Parathyroid adenoma (tissue), 2 donors: ENCODE measurements at regions not wholly inside any gene's neighbourhood (a gene's known extent, or its start where the extent isn't known, plus 50 kb on each side); places are given as distances from the start of the nearest gene placed in this dataset.

ENCODE experiments used
- H2AFZ ChIP-seq: fragments of 300-600 bp; sonication (generic); one replicate; pipeline ENCODE4 v1.7.0; 2017; ENCODE audit warnings: antibody characterized with exemption, mild to moderate bottlenecking
- H3K27ac ChIP-seq: fragments of 300-600 bp; sonication (generic); one replicate; pipeline ENCODE4 v1.7.0; 2017
- H3K27me3 ChIP-seq: fragments of 300-600 bp; sonication (generic); one replicate; pipeline ENCODE4 v1.7.0; 2017; ENCODE audit warnings: low read length; ENCODE audit not compliant: control insufficient read depth, insufficient read depth
- H3K36me3 ChIP-seq: fragments of 300-600 bp; sonication (generic); one replicate; pipeline ENCODE4 v1.7.0; 2017; ENCODE audit warnings: low read length; ENCODE audit not compliant: control insufficient read depth, insufficient read depth
- H3K4me1 ChIP-seq: fragments of 300-600 bp; sonication (generic); one replicate; pipeline ENCODE4 v1.7.0; 2017; ENCODE audit warnings: control low read depth
- H3K4me2 ChIP-seq: fragments of 300-600 bp; sonication (generic); one replicate; pipeline ENCODE4 v1.7.0; 2017; ENCODE audit warnings: low read length
- H3K4me3 ChIP-seq: fragments of 300-600 bp; sonication (generic); one replicate; pipeline ENCODE4 v1.7.0; 2017; ENCODE audit warnings: low read depth, low read length
- H3K79me2 ChIP-seq: fragments of 300-600 bp; sonication (generic); one replicate; pipeline ENCODE4 v1.7.0; 2017; ENCODE audit warnings: control low read depth
- H3K9ac ChIP-seq: fragments of 300-600 bp; sonication (generic); one replicate; pipeline ENCODE4 v1.7.0; 2017; ENCODE audit warnings: mild to moderate bottlenecking
- H3K9me3 ChIP-seq: fragments of 300-600 bp; sonication (generic); one replicate; pipeline ENCODE4 v1.7.0; 2017; ENCODE audit warnings: low read length; ENCODE audit not compliant: control insufficient read depth
- TF ChIP-seq, protein P1 (sequence below): fragments of 300-600 bp; sonication (generic); IDR thresholded peaks from one replicate; pipeline ENCODE4 v1.7.0; 2017; ENCODE audit warnings: antibody characterized with exemption, mild to moderate bottlenecking
- donor health status: primary hyperparathyroidism.

DNA sequence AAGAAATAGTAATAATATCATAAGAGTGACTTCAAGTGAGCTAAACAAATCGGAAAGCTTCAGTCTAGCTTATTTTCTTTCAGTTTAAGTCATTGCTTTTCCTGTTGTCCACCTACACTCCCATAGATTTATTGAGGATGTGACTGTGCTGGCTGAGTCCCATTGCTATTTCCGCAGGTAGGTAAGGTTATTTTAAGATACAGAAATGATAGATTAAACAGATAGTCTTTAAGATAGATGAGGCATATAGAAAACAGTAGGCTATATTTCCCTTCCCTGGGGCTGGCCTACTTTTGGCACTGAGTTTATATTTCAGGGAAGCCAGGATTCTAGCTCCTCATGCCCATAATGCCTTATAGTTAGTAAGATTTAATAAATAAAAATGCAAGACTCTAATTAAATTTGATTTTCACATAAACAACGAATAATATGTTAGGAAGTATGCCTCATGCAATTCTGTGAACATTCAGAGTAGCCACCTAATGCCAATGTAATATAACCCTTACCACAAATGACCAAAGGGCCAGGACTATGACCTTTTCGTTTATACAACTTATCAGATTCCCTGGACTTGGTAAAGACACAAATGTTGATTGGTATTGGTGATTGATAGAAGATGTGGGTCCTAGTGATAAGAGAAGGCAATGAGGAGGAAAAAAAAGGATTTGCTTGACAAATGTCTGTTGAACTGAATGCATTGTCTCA lies 1079.3 kb downstream of the EPHA7 start:
- Histone ChIP-seq H3K27me3 (no peaks in the 10 kb centered on the region), H3K27ac (no peak overlapping the region), H3K79me2 (no peaks in the 10 kb centered on the region), H3K4me1 (no peaks in the 10 kb centered on the region), H3K4me3 (no peak overlapping the region), H3K9me3 (no peaks in the 10 kb centered on the region), H2AFZ (no peak overlapping the region), H3K36me3 (no peaks in the 10 kb centered on the region), H3K4me2 (no peak overlapping the region), H3K9ac (no peak overlapping the region)
- TF ChIP-seq, protein P1, sequence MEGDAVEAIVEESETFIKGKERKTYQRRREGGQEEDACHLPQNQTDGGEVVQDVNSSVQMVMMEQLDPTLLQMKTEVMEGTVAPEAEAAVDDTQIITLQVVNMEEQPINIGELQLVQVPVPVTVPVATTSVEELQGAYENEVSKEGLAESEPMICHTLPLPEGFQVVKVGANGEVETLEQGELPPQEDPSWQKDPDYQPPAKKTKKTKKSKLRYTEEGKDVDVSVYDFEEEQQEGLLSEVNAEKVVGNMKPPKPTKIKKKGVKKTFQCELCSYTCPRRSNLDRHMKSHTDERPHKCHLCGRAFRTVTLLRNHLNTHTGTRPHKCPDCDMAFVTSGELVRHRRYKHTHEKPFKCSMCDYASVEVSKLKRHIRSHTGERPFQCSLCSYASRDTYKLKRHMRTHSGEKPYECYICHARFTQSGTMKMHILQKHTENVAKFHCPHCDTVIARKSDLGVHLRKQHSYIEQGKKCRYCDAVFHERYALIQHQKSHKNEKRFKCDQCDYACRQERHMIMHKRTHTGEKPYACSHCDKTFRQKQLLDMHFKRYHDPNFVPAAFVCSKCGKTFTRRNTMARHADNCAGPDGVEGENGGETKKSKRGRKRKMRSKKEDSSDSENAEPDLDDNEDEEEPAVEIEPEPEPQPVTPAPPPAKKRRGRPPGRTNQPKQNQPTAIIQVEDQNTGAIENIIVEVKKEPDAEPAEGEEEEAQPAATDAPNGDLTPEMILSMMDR, result no peak

DNA sequence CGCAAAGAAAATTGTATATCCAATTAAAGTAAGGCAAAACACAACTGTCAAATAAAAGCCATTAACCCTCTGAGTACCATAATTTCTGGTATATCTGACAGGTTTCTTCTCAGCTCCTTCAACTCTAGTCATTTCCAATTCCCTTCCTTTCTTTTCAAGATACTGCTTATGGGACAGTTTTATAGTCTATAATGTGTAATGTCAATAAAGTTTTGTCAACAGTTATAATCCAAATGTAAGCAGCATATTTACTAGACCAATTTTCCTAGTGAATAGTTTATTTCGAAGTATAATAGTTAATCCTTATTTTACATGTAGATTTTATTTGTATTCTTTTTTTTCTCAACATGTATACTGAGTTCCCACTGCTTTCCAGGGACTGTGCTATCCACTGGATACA lies 1081.8 kb downstream of the EPHA7 start:
- H3K4me1 ChIP-seq, result no peaks in the 10 kb centered on the region
- no peaks in the 10 kb centered on the region for H3K79me2 ChIP-seq
- H3K4me2 ChIP-seq, result no peak overlapping the region
- H3K4me3 ChIP-seq, result no peak overlapping the region
- H3K27ac ChIP-seq, result no peak overlapping the region
- H3K9ac ChIP-seq, result no peak overlapping the region
- H2AFZ ChIP-seq, result no peak overlapping the region
- TF ChIP-seq, protein P1, result no peak
- no peaks in the 10 kb centered on the region for H3K9me3 ChIP-seq
- no peaks in the 10 kb centered on the region for H3K27me3 ChIP-seq
- no peaks in the 10 kb centered on the region for H3K36me3 ChIP-seq

DNA sequence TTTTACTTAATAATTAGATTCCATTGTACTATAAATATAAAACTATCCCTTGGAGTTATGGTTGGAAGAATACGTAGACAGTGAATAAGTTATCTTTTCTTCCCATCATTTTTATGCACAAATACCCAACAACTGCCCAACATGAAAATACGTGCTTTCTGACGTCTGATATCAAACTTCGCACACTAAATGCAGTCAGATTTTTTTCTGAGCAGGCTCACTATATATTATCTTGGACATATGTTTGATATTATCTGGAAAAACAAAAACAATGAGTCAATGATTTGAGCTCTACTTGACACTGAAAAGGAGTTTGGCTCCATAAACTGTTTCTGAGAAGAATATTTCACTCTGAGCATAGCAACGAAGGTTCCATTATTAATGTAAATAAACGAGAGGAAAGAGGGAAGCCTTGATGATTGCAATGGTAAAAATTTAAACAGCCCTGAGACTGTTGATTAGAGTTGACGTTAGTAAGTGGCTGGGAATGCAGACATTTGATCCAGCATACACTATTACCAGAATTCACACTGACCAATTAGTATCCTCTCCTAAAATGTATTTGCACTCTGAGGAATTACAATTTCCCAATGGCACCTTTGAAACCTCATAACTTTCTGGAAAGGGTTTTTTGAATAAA lies 1090.0 kb downstream of the EPHA7 start:
- Histone ChIP-seq H3K27ac (no peak overlapping the region), H3K4me1 (no peaks in the 10 kb centered on the region), H3K4me2 (no peak overlapping the region), H3K79me2 (no peaks in the 10 kb centered on the region), H3K36me3 (no peaks in the 10 kb centered on the region), H2AFZ (no peak overlapping the region), H3K9ac (no peak overlapping the region), H3K27me3 (no peaks in the 10 kb centered on the region), H3K4me3 (no peak overlapping the region), H3K9me3 (no peaks in the 10 kb centered on the region)
- TF ChIP-seq, protein P1, result no peak

DNA sequence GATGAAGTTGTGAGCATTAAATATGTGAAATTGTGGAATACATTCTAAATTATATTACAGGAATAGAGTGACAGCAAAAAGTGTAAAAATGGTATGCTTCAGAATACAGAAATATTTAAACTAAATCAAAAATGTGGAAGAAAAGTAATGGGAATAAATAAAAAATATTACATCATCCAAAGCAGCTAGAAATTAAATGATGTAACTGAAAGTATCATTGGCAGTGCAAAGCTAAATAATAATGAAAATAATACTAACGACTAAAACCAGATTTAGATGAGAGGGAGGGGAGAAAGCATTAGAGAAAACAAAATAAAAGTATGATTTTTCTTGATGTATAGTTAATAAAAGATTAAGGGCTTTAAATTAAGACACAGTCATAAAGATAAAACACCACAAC lies 1104.0 kb downstream of the EPHA7 start:
- no peak overlapping the region for H2AFZ ChIP-seq
- TF ChIP-seq, protein P1, result no peak
- H3K4me3 ChIP-seq, result no peak overlapping the region
- H3K27ac ChIP-seq, result no peak overlapping the region
- H3K9ac ChIP-seq, result no peak overlapping the region
- no peaks in the 10 kb centered on the region for H3K27me3 ChIP-seq
- H3K4me2 ChIP-seq, result no peak overlapping the region
- no peaks in the 10 kb centered on the region for H3K9me3 ChIP-seq
- no peaks in the 10 kb centered on the region for H3K4me1 ChIP-seq
- no peaks in the 10 kb centered on the region for H3K36me3 ChIP-seq
- H3K79me2 ChIP-seq, result no peaks in the 10 kb centered on the region

DNA sequence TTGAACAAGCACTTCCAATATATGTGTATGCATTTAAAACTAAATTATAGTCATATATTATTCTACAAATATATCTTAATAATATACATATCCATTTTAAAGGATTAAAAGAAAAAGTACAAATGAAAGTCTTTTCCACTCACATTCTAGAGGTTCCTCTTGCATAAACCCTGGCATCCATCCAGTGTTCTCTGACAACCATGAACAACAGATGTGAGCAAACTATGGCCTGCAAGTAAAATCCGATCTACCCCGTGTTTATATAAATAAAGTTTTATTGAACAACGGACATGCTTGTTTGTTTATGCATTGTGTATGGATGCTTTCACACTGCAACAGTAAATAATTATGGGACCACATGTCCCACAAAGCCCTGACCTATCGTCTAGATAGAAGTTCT lies 1122.3 kb downstream of the EPHA7 start:
- Histone ChIP-seq H3K79me2 (no peaks in the 10 kb centered on the region), H3K27ac (no peak overlapping the region), H3K9ac (no peak overlapping the region), H3K4me2 (no peak overlapping the region), H3K27me3 (no peaks in the 10 kb centered on the region), H3K9me3 (no peaks in the 10 kb centered on the region), H3K4me3 (no peak overlapping the region), H3K4me1 (no peaks in the 10 kb centered on the region), H3K36me3 (no peaks in the 10 kb centered on the region), H2AFZ (no peak overlapping the region)
- TF ChIP-seq, protein P1, result no peak
